Upper lobe of right lung (tissue), 1 donor: ENCODE measurements at regions not wholly inside any gene's neighbourhood (a gene's known extent, or its start where the extent isn't known, plus 50 kb on each side); places are given as distances from the start of the nearest gene placed in this dataset.

Source experiments
- ATAC-seq: fragments of 200-7000 bp; cut with Tn5 transposase; one replicate; pipeline ENCODE4 v1.9.1; 2020; ENCODE audit warnings: mild to moderate bottlenecking, moderate library complexity
- DNase-seq: peaks from one replicate; pipeline ENCODE4 v3.0.0-alpha.2; 2020
- H3K27ac ChIP-seq: fragments of 200-600 bp; one replicate; pipeline ENCODE4 v1.8.0; 2022
- H3K27me3 ChIP-seq: fragments of 200-600 bp; one replicate; pipeline ENCODE4 v1.8.0; 2022; ENCODE audit warnings: mild to moderate bottlenecking
- H3K36me3 ChIP-seq: fragments of 200-600 bp; one replicate; pipeline ENCODE4 v1.8.0; 2022
- H3K4me1 ChIP-seq: fragments of 200-600 bp; one replicate; pipeline ENCODE4 v1.8.0; 2022
- H3K4me3 ChIP-seq: fragments of 200-600 bp; one replicate; pipeline ENCODE4 v1.8.0; 2022; ENCODE audit warnings: mild to moderate bottlenecking
- H3K9me3 ChIP-seq: fragments of 200-600 bp; one replicate; pipeline ENCODE4 v1.8.0; 2022
- intact Hi-C: fragments of 100-400 bp; cut with DNase I; formaldehyde crosslinking; loops from one replicate; pipeline ENCODE4 v1.11.0; 2022
- TF ChIP-seq, protein P1 (sequence below): fragments of 200-600 bp; IDR thresholded peaks from one replicate; pipeline ENCODE4 v1.8.0; 2022; ENCODE audit warnings: antibody characterized with exemption
- donor health status: DM: no; HTN: yes; CAD: no; lungs with severe emphysema.

DNA sequence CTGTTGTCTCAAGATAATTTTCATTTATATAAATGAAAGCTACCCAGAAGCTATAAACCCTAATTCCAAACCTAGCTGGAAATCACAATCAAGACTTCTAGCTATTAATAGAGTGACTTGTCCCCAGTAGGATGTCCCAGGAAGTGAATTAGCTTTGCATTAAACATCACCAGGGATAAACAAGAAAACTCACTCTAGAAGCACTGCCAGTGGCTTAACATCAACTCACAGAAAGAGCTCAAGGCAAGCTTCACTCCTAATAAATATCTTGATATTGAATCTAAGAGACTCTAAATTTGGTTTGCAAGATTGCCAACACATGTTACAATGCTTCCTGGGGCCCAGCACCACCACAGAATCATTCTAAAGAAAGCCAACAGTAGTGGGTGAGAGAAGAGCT, 468.7 kb upstream of the FAM241A start:
- Histone ChIP-seq H3K4me1 (no peaks in the 10 kb centered on the region), H3K27me3 (no peaks in the 10 kb centered on the region), H3K9me3 (no peaks in the 10 kb centered on the region), H3K4me3 (no peak overlapping the region), H3K36me3 (no peaks in the 10 kb centered on the region), H3K27ac (no peak overlapping the region)
- ATAC-seq (no peak), DNase-seq (no peak)
- intact Hi-C loops, result no loop called here
- TF ChIP-seq, protein P1, sequence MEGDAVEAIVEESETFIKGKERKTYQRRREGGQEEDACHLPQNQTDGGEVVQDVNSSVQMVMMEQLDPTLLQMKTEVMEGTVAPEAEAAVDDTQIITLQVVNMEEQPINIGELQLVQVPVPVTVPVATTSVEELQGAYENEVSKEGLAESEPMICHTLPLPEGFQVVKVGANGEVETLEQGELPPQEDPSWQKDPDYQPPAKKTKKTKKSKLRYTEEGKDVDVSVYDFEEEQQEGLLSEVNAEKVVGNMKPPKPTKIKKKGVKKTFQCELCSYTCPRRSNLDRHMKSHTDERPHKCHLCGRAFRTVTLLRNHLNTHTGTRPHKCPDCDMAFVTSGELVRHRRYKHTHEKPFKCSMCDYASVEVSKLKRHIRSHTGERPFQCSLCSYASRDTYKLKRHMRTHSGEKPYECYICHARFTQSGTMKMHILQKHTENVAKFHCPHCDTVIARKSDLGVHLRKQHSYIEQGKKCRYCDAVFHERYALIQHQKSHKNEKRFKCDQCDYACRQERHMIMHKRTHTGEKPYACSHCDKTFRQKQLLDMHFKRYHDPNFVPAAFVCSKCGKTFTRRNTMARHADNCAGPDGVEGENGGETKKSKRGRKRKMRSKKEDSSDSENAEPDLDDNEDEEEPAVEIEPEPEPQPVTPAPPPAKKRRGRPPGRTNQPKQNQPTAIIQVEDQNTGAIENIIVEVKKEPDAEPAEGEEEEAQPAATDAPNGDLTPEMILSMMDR, result no peak

GRCh38 chr4:111678479-111678878, 466.8 kb upstream of the FAM241A start:
- intact Hi-C loops, result no loop called here
- Histone ChIP-seq H3K9me3 (no peaks in the 10 kb centered on the region), H3K27me3 (no peaks in the 10 kb centered on the region), H3K27ac (no peak overlapping the region), H3K36me3 (no peaks in the 10 kb centered on the region), H3K4me1 (no peaks in the 10 kb centered on the region), H3K4me3 (no peak overlapping the region)
- no peak for DNase-seq
- TF ChIP-seq, protein P1, result no peak
- no peak for ATAC-seq

DNA sequence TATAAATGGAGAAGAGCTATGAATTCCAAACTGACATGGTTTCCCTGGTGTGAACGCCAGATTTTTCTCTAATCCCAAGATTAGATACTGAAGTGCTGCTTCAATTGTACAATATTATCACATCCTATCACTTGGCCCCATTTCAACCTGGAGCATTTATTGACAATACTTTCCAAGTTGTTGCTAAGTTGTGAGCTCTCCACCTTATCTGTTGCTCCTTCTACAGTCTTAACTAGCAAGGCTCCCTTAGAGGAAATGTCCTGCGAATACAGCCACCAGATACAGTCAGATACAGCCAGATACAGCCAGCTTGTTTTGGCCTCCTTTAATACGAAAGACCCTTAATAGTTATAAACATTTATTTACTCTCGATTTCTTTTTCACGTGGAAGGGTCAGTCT, 466.3 kb upstream of the FAM241A start:
- intact Hi-C loops, result no loop called here
- ATAC-seq, result no peak

DNA sequence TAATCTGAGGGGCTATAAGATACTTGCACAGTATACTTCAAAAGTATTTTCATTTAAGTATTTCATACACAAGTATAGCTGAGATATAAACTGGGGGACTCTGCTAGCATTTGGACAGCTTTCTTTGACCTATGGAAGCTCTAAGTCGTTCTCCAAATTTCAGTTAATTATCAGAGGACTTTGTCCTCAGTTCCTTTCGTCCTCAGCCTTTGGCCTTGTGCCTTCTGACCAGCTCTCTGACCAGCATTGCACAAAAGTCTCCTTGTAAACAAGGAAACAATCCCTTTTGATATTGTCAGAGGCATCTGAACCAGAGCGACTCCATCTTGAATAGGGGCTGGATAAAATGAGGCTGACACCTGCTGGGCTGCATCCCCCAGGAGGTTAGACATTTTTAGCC, 464.0 kb upstream of the FAM241A start:
- Histone ChIP-seq H3K27me3 (no peaks in the 10 kb centered on the region), H3K9me3 (no peaks in the 10 kb centered on the region), H3K4me1 (no peaks in the 10 kb centered on the region), H3K36me3 (no peaks in the 10 kb centered on the region), H3K4me3 (no peak overlapping the region), H3K27ac (no peak overlapping the region)
- intact Hi-C loops, result no loop called here
- TF ChIP-seq, protein P1, result no peak
- ATAC-seq, result no peak
- DNase-seq, result no peak

More for the DNA sequence above, 466.3 kb upstream of the FAM241A start:
- Histone ChIP-seq H3K27me3 (no peaks in the 10 kb centered on the region), H3K4me3 (no peak overlapping the region), H3K9me3 (no peaks in the 10 kb centered on the region), H3K4me1 (no peaks in the 10 kb centered on the region), H3K36me3 (no peaks in the 10 kb centered on the region), H3K27ac (no peak overlapping the region)
- DNase-seq, result no peak
- TF ChIP-seq, protein P1, result no peak

GRCh38 chr4:111681751-111682150, 463.5 kb upstream of the FAM241A start:
- TF ChIP-seq, protein P1, result no peak
- intact Hi-C loops, result no loop called here
- H3K36me3 ChIP-seq, result no peaks in the 10 kb centered on the region

GRCh38 chr4:111685205-111685604, 460.0 kb upstream of the FAM241A start:
- intact Hi-C loops, result no loop called here
- ATAC-seq (no peak), DNase-seq (no peak)
- Histone ChIP-seq H3K36me3 (no peaks in the 10 kb centered on the region), H3K9me3 (no peaks in the 10 kb centered on the region), H3K4me1 (no peaks in the 10 kb centered on the region), H3K27me3 (no peaks in the 10 kb centered on the region), H3K27ac (no peak overlapping the region), H3K4me3 (no peak overlapping the region)
- TF ChIP-seq, protein P1, result no peak

More at GRCh38 chr4:111681751-111682150, 463.5 kb upstream of the FAM241A start:
- ATAC-seq, result no peak
- H3K9me3 ChIP-seq, result no peaks in the 10 kb centered on the region
- no peaks in the 10 kb centered on the region for H3K27me3 ChIP-seq
- H3K4me1 ChIP-seq, result no peaks in the 10 kb centered on the region
- H3K27ac ChIP-seq, result no peak overlapping the region
- no peak overlapping the region for H3K4me3 ChIP-seq
- no peak for DNase-seq
